SK-N-SH treated with all-trans-retinoic acid at 6 μM for 48 hours (cell line): ENCODE measurements at regions not wholly inside any gene's neighbourhood (a gene's known extent, or its start where the extent isn't known, plus 50 kb on each side); places are given as distances from the start of the nearest gene placed in this dataset.

Source experiments
- ATAC-seq: fragments of 200-7000 bp; cut with Tn5 transposase; 3 replicates; pipeline ENCODE4 v1.9.1; 2020; ENCODE audit warnings: mild to moderate bottlenecking, moderate library complexity
- ARNTL ChIP-seq: fragments of 450-650 bp; formaldehyde crosslinking; IDR thresholded peaks from 2 replicates; pipeline ENCODE4 v1.5.0; 2020; ENCODE audit warnings: low read depth, mild to moderate bottlenecking, moderate library complexity, borderline replicate concordance
- BACH2 ChIP-seq: fragments of 250-450 bp; sonication (Bioruptor Pico); IDR thresholded peaks from 2 replicates; pipeline ENCODE4 v1.9.0; 2021; ENCODE audit warnings: mild to moderate bottlenecking, borderline replicate concordance
- CREB5 ChIP-seq: fragments of 250-450 bp; sonication (Bioruptor Pico); IDR thresholded peaks from 2 replicates; pipeline ENCODE4 v1.5.1; 2020; ENCODE audit warnings: low read depth, mild to moderate bottlenecking, moderate library complexity
- CSDC2 ChIP-seq: fragments of 250-450 bp; sonication (Bioruptor Pico); IDR thresholded peaks from 2 replicates; pipeline ENCODE4 v1.5.0; 2020; ENCODE audit warnings: mild to moderate bottlenecking, moderate library complexity
- CSRNP3 ChIP-seq: fragments of 250-450 bp; sonication (Bioruptor Pico); IDR thresholded peaks from 2 replicates; pipeline ENCODE4 v1.5.1; 2021; ENCODE audit warnings: mild to moderate bottlenecking, moderate library complexity
- ESRRG ChIP-seq: fragments of 250-450 bp; sonication (Bioruptor Pico); IDR thresholded peaks from 2 replicates; pipeline ENCODE4 v1.6.1; 2021; ENCODE audit warnings: mild to moderate bottlenecking
- GLIS3 ChIP-seq: fragments of 250-450 bp; sonication (Bioruptor Pico); IDR thresholded peaks from 2 replicates; pipeline ENCODE4 v1.5.0; 2020; ENCODE audit warnings: mild to moderate bottlenecking, moderate library complexity
- ISL1 ChIP-seq: fragments of 250-450 bp; sonication (Bioruptor Pico); IDR thresholded peaks from 2 replicates; pipeline ENCODE4 v2.1.2; 2022; ENCODE audit warnings: mild to moderate bottlenecking, moderate library complexity
- OSR1 ChIP-seq: fragments of 250-450 bp; sonication (Bioruptor Pico); IDR thresholded peaks from 2 replicates; pipeline ENCODE4 v1.8.0; 2022; ENCODE audit warnings: moderate library complexity, mild to moderate bottlenecking, inconsistent platforms
- POU6F1 ChIP-seq: fragments of 250-450 bp; sonication (Bioruptor Pico); IDR thresholded peaks from 2 replicates; pipeline ENCODE4 v1.8.0; 2021; ENCODE audit warnings: low read depth, mild to moderate bottlenecking, moderate library complexity, borderline replicate concordance
- PPARA ChIP-seq: fragments of 250-450 bp; sonication (Bioruptor Pico); IDR thresholded peaks from 2 replicates; pipeline ENCODE4 v1.5.0; 2020; ENCODE audit warnings: mild to moderate bottlenecking, borderline replicate concordance
- RARB ChIP-seq: fragments of 250-450 bp; sonication (Bioruptor Pico); IDR thresholded peaks from 2 replicates; pipeline ENCODE4 v1.8.0; 2021; ENCODE audit warnings: mild to moderate bottlenecking, moderate library complexity
- SNAI2 ChIP-seq: fragments of 250-450 bp; sonication (Bioruptor Pico); IDR thresholded peaks from 2 replicates; pipeline ENCODE4 v1.5.0; 2020; ENCODE audit warnings: mild to moderate bottlenecking, moderate library complexity
- TCF4 ChIP-seq: fragments of 250-450 bp; sonication (Bioruptor Pico); IDR thresholded peaks from 2 replicates; pipeline ENCODE4 v1.8.0; 2021; ENCODE audit warnings: mild to moderate bottlenecking, moderate library complexity, borderline replicate concordance
- TOX ChIP-seq: fragments of 250-450 bp; sonication (Bioruptor Pico); IDR thresholded peaks from 2 replicates; pipeline ENCODE4 v1.8.0; 2021; ENCODE audit warnings: mild to moderate bottlenecking, moderate library complexity, borderline replicate concordance
- TSHZ2 ChIP-seq: fragments of 250-450 bp; sonication (Bioruptor Pico); IDR thresholded peaks from 2 replicates; pipeline ENCODE4 v1.5.0; 2020; ENCODE audit warnings: mild to moderate bottlenecking, moderate library complexity
- ZC3H10 ChIP-seq: fragments of 250-450 bp; sonication (Bioruptor Pico); IDR thresholded peaks from 2 replicates; pipeline ENCODE4 v1.5.1; 2021; ENCODE audit warnings: mild to moderate bottlenecking, moderate library complexity
- ZFP3 ChIP-seq: fragments of 250-450 bp; sonication (Bioruptor Pico); IDR thresholded peaks from 2 replicates; pipeline ENCODE4 v1.5.0; 2020; ENCODE audit warnings: mild to moderate bottlenecking, moderate library complexity
- ZFP30 ChIP-seq: fragments of 450-650 bp; formaldehyde crosslinking; IDR thresholded peaks from 2 replicates; pipeline ENCODE4 v1.5.0; 2022; ENCODE audit warnings: mild to moderate bottlenecking, moderate library complexity
- ZNF565 ChIP-seq: fragments of 450-650 bp; formaldehyde crosslinking; conservative IDR thresholded peaks from 2 replicates; pipeline ENCODE4 v1.5.0; 2020; ENCODE audit warnings: low read depth, mild to moderate bottlenecking, moderate library complexity
- ZNF70 ChIP-seq: fragments of 450-650 bp; formaldehyde crosslinking; IDR thresholded peaks from 2 replicates; pipeline ENCODE4 v1.5.0; 2020; ENCODE audit warnings: mild to moderate bottlenecking, moderate library complexity
- ZNF8 ChIP-seq: fragments of 450-650 bp; formaldehyde crosslinking; IDR thresholded peaks from 2 replicates; pipeline ENCODE4 v1.5.0; 2020; ENCODE audit warnings: mild to moderate bottlenecking, moderate library complexity

- TF ChIP-seq RARB (no peak), SNAI2 (no peak), ZFP3 (CRISPR knock-in tag) (no peak), TCF4 (CRISPR knock-in tag) (no peak), CREB5 (no peak), TOX (CRISPR knock-in tag) (no peak), ZFP30 (CRISPR knock-in tag) (no peak), BACH2 (CRISPR knock-in tag) (no peak), ZNF565 (CRISPR knock-in tag) (no peak), OSR1 (CRISPR knock-in tag) (no peak)
- no peak for ATAC-seq
Observed at GRCh38 chr6:159512571-159512970, 180.5 kb downstream of the SOD2 start.

- no peak for ATAC-seq
- no peak for TF ChIP-seq SNAI2
- TF ChIP-seq POU6F1 (CRISPR knock-in tag): no peak
- TF ChIP-seq ZFP30 (CRISPR knock-in tag): no peak
- no peak for TF ChIP-seq CREB5
- TF ChIP-seq ESRRG: no peak
- no peak for TF ChIP-seq ZNF565 (CRISPR knock-in tag)
- TF ChIP-seq GLIS3 (CRISPR knock-in tag): no peak
- TF ChIP-seq OSR1 (CRISPR knock-in tag): no peak
- no peak for TF ChIP-seq ISL1 (CRISPR knock-in tag)
- TF ChIP-seq ZNF8 (CRISPR knock-in tag): no peak
- TF ChIP-seq CSDC2 (CRISPR knock-in tag): no peak
- no peak for TF ChIP-seq BACH2 (CRISPR knock-in tag)
- no peak for TF ChIP-seq CSRNP3
- TF ChIP-seq RARB: no peak
- no peak for TF ChIP-seq PPARA (CRISPR knock-in tag)
- no peak for TF ChIP-seq ZFP3 (CRISPR knock-in tag)
- TF ChIP-seq ZNF70 (CRISPR knock-in tag): no peak
- TF ChIP-seq TSHZ2 (CRISPR knock-in tag): no peak
- no peak for TF ChIP-seq TOX (CRISPR knock-in tag)
Observed at GRCh38 chr6:159512104-159512503, 180.9 kb downstream of the SOD2 start.

GRCh38 chr6:159510141-159510540 lies 182.9 kb downstream of the SOD2 start:
- ATAC-seq: no peak
- no peak for TF ChIP-seq ZNF70 (CRISPR knock-in tag)

- ATAC-seq: no peak
- TF ChIP-seq TOX (CRISPR knock-in tag) (no peak), CSRNP3 (no peak), TSHZ2 (CRISPR knock-in tag) (no peak), ZC3H10 (CRISPR knock-in tag) (no peak), CSDC2 (CRISPR knock-in tag) (no peak), POU6F1 (CRISPR knock-in tag) (no peak), ZFP3 (CRISPR knock-in tag) (no peak), ARNTL (CRISPR knock-in tag) (no peak)
Observed at GRCh38 chr6:159508931-159509330, 184.1 kb downstream of the SOD2 start.
